Rectal smooth muscle tissue (tissue), 1 donor: ENCODE measurements at regions not wholly inside any gene's neighbourhood (a gene's known extent, or its start where the extent isn't known, plus 50 kb on each side); places are given as distances from the start of the nearest gene placed in this dataset.

Experiments used
- H3K27ac ChIP-seq: one replicate; pipeline ENCODE4 v1.7.0; 2013; ENCODE audit warnings: low read depth, low read length, inconsistent platforms
- H3K27me3 ChIP-seq: one replicate; pipeline ENCODE4 v1.7.0; 2013; ENCODE audit warnings: low read length; ENCODE audit not compliant: control insufficient read depth, insufficient read depth
- H3K36me3 ChIP-seq: one replicate; pipeline ENCODE4 v1.7.0; 2013; ENCODE audit warnings: low read length; ENCODE audit not compliant: control insufficient read depth, insufficient read depth
- H3K4me1 ChIP-seq: one replicate; pipeline ENCODE4 v1.7.0; 2013; ENCODE audit warnings: low read length; ENCODE audit not compliant: control insufficient read depth, insufficient read depth
- H3K4me3 ChIP-seq: one replicate; pipeline ENCODE4 v1.7.0; 2013; ENCODE audit warnings: low read length
- H3K9ac ChIP-seq: one replicate; pipeline ENCODE4 v1.7.0; 2013; ENCODE audit warnings: low read length

DNA sequence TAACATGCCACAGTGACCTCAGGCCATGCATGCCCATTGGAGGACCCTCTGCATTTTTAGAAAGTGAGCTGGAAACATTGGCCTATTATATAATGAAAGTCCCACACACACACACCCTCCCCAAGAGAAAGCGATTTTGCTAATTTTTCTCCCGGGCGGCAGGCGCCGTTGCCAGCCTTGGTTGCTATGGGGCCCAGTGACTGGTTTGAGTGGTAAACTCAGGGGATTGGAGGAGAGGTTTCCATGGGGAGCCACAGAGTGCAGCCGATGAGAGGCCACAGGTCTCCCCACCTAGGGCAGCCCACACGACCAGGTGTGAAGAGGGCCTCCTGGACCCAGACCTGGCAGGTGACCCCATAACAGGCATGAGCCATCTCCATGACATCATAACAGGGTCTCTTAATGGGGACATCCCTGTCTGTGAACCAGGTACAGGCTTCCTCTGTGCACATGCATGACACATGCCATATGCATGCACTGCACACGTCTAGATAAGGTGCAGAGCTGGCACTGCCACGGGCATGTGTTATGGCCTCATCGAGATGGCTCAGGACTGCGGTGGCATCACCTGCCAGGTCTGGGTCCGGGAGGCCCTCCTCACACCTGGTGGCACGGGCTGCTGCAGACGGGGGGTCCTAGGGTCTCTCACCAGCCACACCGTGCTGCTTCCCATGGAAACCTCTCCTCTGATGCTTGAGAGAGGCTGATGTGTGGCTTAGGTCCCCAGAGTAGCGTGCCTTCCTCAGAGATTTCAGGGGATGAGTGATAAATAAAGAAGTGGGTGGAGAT is 144.1 kb downstream of the RBFOX3 start:
- Histone ChIP-seq H3K27me3 (peaks cover 2% of the 10 kb centered on the region), H3K27ac (no peak overlapping the region), H3K36me3 (no peaks in the 10 kb centered on the region), H3K4me1 (no peaks in the 10 kb centered on the region), H3K4me3 (no peak overlapping the region), H3K9ac (no peak overlapping the region)

DNA sequence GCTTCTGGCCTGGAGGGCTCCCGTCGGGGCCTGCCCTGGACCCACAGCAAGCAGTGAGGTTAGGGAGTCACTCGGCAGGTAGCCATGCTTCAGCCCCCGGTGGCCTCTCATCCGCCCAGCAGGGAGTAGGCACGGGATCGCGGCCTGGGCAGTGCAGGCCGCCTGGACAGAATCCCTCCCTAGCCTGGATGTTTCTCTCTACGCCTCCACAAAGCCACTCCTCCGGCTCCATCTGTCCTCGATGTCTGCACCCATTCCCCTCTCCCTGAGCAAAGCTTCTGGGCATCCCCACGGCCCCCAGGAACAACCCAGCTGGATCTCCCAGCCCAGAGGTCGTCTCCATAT is 145.2 kb downstream of the RBFOX3 start:
- H3K27me3 ChIP-seq: peaks cover 2% of the 10 kb centered on the region
- H3K4me3 ChIP-seq: no peak overlapping the region
- no peak overlapping the region for H3K27ac ChIP-seq

DNA sequence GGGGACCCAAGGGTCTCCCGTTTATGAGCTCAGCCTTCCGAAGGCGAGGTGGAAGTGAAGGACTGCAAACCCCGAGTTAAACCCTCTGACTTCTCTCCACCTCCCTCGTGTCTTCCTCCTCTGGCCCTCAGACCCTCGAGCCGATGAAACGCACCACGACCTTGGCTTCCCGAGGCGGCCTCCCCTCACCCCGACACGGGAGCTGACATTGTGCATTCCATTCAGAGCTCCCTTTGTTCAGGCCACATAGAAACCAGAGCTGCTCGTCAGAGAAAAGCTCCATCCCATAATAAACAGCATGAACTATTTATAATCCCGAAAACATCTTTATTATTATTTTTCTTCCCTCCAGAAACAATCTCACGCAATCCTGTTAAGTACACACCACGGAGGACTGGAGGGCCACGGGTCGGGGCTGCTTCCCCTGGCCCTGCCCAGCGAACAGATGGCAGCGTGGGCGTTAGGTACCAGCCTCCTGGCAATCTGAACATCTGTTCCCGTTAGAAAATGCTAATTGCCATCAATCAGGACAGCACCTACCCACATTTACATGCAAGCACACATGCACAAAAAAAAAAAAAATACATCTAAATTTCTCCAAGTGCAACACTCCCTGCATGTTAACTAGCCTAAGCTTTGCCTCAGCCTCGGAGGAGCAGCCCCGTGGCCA is 145.7 kb downstream of the RBFOX3 start:
- H3K9ac ChIP-seq: no peak overlapping the region
- H3K36me3 ChIP-seq: no peaks in the 10 kb centered on the region
- no peak overlapping the region for H3K4me3 ChIP-seq
- H3K27me3 ChIP-seq: peaks cover 2% of the 10 kb centered on the region
- no peak overlapping the region for H3K27ac ChIP-seq
- H3K4me1 ChIP-seq: no peaks in the 10 kb centered on the region

More for the DNA sequence above, 145.2 kb downstream of the RBFOX3 start:
- H3K4me1 ChIP-seq: no peaks in the 10 kb centered on the region
- no peaks in the 10 kb centered on the region for H3K36me3 ChIP-seq
- H3K9ac ChIP-seq: no peak overlapping the region

- Histone ChIP-seq H3K4me1 (no peaks in the 10 kb centered on the region), H3K4me3 (no peak overlapping the region), H3K27me3 (peaks cover 2% of the 10 kb centered on the region), H3K9ac (no peak overlapping the region), H3K27ac (no peak overlapping the region), H3K36me3 (no peaks in the 10 kb centered on the region)
These were observed 146.4 kb downstream of the RBFOX3 start for GRCh38 chr17:79464318-79465010.

DNA sequence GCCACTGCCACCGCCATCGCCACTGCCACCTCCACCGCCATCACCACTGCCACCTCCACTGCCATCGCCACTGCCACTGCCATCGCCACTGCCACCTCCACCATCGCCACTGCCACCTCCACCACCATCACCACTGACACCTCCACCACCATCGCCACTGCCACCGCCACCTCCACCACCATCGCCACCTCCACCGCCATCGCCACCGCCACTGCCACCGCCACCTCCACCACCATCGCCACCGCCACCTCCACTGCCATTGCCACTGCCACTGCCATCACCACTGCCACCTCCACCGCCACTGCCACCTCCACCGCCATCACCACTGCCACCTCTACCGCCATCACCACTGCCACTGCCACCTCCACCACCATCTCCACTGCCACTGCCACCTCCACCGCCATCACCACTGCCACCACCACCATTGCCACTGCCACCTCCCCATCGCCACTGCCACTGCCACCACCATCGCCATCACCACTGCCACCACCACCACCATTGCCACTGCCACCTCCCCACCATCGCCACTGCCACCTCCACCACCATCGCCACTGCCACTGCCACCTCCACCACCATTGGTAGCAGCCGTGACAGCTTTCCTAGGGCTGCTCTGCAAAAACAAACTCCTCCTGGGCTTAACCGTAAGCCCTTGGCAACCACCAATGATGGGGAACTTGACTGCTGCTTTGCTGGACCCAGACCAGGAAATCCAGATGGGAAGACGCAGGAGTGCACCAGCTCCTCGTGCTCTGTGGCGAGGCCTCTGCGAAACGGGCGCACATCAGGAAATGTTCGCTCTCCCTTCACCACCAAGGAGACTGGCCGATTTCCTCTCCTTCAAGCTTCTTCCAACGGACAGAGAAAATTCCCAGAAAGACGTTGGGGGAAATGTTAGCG is 147.2 kb downstream of the RBFOX3 start:
- Histone ChIP-seq H3K27me3 (peaks cover 2% of the 10 kb centered on the region), H3K27ac (no peak overlapping the region), H3K9ac (no peak overlapping the region), H3K4me3 (no peak overlapping the region), H3K4me1 (no peaks in the 10 kb centered on the region), H3K36me3 (no peaks in the 10 kb centered on the region)

DNA sequence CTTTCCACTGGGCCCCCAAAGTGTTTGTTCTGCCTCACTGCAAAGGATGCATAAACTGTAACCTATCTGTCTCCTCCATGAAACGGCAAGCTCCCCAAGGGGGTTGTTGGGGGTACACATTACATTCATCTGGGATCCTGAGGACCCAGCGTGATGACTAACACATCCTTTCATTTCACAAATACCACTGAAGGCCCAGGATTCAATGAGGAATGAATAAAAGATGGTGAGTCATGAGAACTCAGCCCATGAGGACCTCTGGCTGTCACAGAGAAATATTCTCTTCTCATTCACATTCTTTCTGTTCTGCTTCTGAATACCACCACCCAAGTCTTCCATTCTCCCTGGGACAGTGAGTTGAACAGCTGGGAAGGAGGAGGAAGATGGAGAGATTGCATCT is 149.8 kb downstream of the RBFOX3 start:
- Histone ChIP-seq H3K36me3 (no peaks in the 10 kb centered on the region), H3K9ac (no peak overlapping the region), H3K4me1 (no peaks in the 10 kb centered on the region), H3K27me3 (no peaks in the 10 kb centered on the region), H3K4me3 (no peak overlapping the region), H3K27ac (no peak overlapping the region)

GRCh38 chr17:79459846-79460245 is 151.0 kb downstream of the RBFOX3 start:
- H3K36me3 ChIP-seq: no peaks in the 10 kb centered on the region
- H3K4me1 ChIP-seq: no peaks in the 10 kb centered on the region
- no peaks in the 10 kb centered on the region for H3K27me3 ChIP-seq
- H3K4me3 ChIP-seq: no peak overlapping the region
- no peak overlapping the region for H3K27ac ChIP-seq
- no peak overlapping the region for H3K9ac ChIP-seq

DNA sequence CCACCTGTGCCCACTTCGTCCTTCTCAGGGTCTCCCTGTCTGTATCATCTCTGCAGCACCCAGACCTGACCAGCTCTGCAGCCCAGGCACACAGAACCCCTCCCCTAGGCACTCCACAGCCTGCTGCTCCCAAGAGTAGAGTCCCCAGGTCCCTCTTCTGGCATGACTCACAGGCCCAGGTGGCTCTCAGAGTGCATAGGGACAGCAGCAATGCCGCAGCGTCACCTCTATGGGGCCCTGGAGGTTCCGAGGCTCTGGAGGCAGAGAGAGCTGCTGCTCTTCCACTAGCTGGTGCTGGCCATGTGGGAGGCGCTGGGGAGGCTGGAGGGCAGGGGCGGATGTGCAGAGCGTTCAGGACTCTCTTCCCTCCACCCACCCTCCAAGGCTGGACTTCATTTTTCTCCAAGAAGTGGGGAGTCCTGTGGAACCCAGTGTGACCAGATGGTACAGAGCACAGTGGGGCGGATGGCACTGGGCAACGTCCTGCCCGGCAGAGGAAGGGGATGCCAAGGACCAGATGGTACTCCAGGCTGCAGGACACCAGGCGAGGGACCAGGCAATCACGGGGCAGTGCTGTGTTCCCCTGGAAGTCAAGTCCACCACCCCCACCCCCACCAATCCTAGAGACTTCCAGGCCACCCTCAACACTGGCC is 151.7 kb downstream of the RBFOX3 start:
- H3K27me3 ChIP-seq: no peaks in the 10 kb centered on the region
- H3K4me3 ChIP-seq: no peak overlapping the region
- no peak overlapping the region for H3K27ac ChIP-seq
- no peaks in the 10 kb centered on the region for H3K4me1 ChIP-seq
- no peak overlapping the region for H3K9ac ChIP-seq
- no peaks in the 10 kb centered on the region for H3K36me3 ChIP-seq

- no peak overlapping the region for H3K27ac ChIP-seq
- H3K9ac ChIP-seq: no peak overlapping the region
- H3K36me3 ChIP-seq: no peaks in the 10 kb centered on the region
- H3K27me3 ChIP-seq: no peaks in the 10 kb centered on the region
- H3K4me1 ChIP-seq: no peaks in the 10 kb centered on the region
- H3K4me3 ChIP-seq: no peak overlapping the region
These were observed 152.5 kb downstream of the RBFOX3 start for GRCh38 chr17:79458356-79458755.

- H3K27ac ChIP-seq: no peak overlapping the region
- H3K4me3 ChIP-seq: no peak overlapping the region
- H3K27me3 ChIP-seq: no peaks in the 10 kb centered on the region
- H3K9ac ChIP-seq: no peak overlapping the region
- H3K4me1 ChIP-seq: no peaks in the 10 kb centered on the region
- no peaks in the 10 kb centered on the region for H3K36me3 ChIP-seq
These were observed 153.0 kb downstream of the RBFOX3 start for GRCh38 chr17:79457889-79458288.

GRCh38 chr17:79457376-79457775 is 153.5 kb downstream of the RBFOX3 start:
- Histone ChIP-seq H3K27me3 (no peaks in the 10 kb centered on the region), H3K27ac (no peak overlapping the region), H3K9ac (no peak overlapping the region), H3K4me1 (no peaks in the 10 kb centered on the region), H3K4me3 (no peak overlapping the region), H3K36me3 (no peaks in the 10 kb centered on the region)
